ENCODE measurements at regions not wholly inside any gene's neighbourhood (a gene's known extent, or its start where the extent isn't known, plus 50 kb on each side); places are given as distances from the start of the nearest gene placed in this dataset.

- peaks cover 6% of the 10 kb centered on the region for H3K9me3 Mint-ChIP-seq (ENCODE audit: low read depth)
- no peak overlapping the region for H3K4me3 Mint-ChIP-seq (ENCODE audit: unreplicated experiment)
- DNase-seq (ENCODE audit: low spot score): no peak
- no peak overlapping the region for H3K27ac Mint-ChIP-seq (ENCODE audit: unreplicated experiment)
- no peaks in the 10 kb centered on the region for H3K4me1 Mint-ChIP-seq (ENCODE audit: low read depth)
- H3K27me3 Mint-ChIP-seq (ENCODE audit: low read depth): peaks cover 13% of the 10 kb centered on the region
- no peak for TF ChIP-seq CTCF (IDR thresholded peaks at IDR 0.05)
- H3K36me3 Mint-ChIP-seq (ENCODE audit: low read depth): no peaks in the 10 kb centered on the region
These were observed 227.3 kb upstream of the GLRA1 start for GRCh38 chr5:152151940-152152339.

GRCh38 chr5:152151113-152151512 is 226.5 kb upstream of the GLRA1 start:
- Mint-ChIP-seq H3K4me1 (ENCODE audit: low read depth) (no peaks in the 10 kb centered on the region), H3K36me3 (ENCODE audit: low read depth) (no peaks in the 10 kb centered on the region), H3K9me3 (ENCODE audit: low read depth) (peaks cover 6% of the 10 kb centered on the region), H3K27me3 (ENCODE audit: low read depth) (peaks cover 17% of the 10 kb centered on the region), H3K4me3 (ENCODE audit: unreplicated experiment) (no peak overlapping the region), H3K27ac (ENCODE audit: unreplicated experiment) (no peak overlapping the region)
- no peak for DNase-seq (ENCODE audit: low spot score)
- no peak for TF ChIP-seq CTCF (IDR thresholded peaks at IDR 0.05)

GRCh38 chr5:152147286-152147685 is 222.6 kb upstream of the GLRA1 start:
- Mint-ChIP-seq H3K27me3 (ENCODE audit: low read depth) (peaks cover 25% of the 10 kb centered on the region), H3K4me3 (ENCODE audit: unreplicated experiment) (no peak overlapping the region), H3K9me3 (ENCODE audit: low read depth) (no peaks in the 10 kb centered on the region), H3K27ac (ENCODE audit: unreplicated experiment) (no peak overlapping the region), H3K4me1 (ENCODE audit: low read depth) (no peaks in the 10 kb centered on the region), H3K36me3 (ENCODE audit: low read depth) (no peaks in the 10 kb centered on the region)
- no peak for DNase-seq (ENCODE audit: low spot score)
- TF ChIP-seq CTCF (IDR thresholded peaks at IDR 0.05): no peak

- Mint-ChIP-seq H3K27ac (ENCODE audit: unreplicated experiment) (no peak overlapping the region), H3K4me3 (ENCODE audit: unreplicated experiment) (no peak overlapping the region), H3K36me3 (ENCODE audit: low read depth) (no peaks in the 10 kb centered on the region), H3K27me3 (ENCODE audit: low read depth) (peaks cover 25% of the 10 kb centered on the region), H3K4me1 (ENCODE audit: low read depth) (no peaks in the 10 kb centered on the region), H3K9me3 (ENCODE audit: low read depth) (no peaks in the 10 kb centered on the region)
- no peak for DNase-seq (ENCODE audit: low spot score)
- TF ChIP-seq CTCF (IDR thresholded peaks at IDR 0.05): no peak
These were observed 221.9 kb upstream of the GLRA1 start for GRCh38 chr5:152146566-152146965.

GRCh38 chr5:152144556-152144955 is 219.9 kb upstream of the GLRA1 start:
- TF ChIP-seq CTCF (IDR thresholded peaks at IDR 0.05): no peak
- no peak overlapping the region for H3K4me3 Mint-ChIP-seq (ENCODE audit: unreplicated experiment)
- no peaks in the 10 kb centered on the region for H3K36me3 Mint-ChIP-seq (ENCODE audit: low read depth)
- peaks cover 22% of the 10 kb centered on the region for H3K27me3 Mint-ChIP-seq (ENCODE audit: low read depth)
- no peak overlapping the region for H3K27ac Mint-ChIP-seq (ENCODE audit: unreplicated experiment)
- no peak for DNase-seq (ENCODE audit: low spot score)
- H3K4me1 Mint-ChIP-seq (ENCODE audit: low read depth): peaks cover 5% of the 10 kb centered on the region
- H3K9me3 Mint-ChIP-seq (ENCODE audit: low read depth): no peaks in the 10 kb centered on the region

Measured in chondrocyte (in vitro differentiated cells).